Aorta (tissue), 5 donors: ENCODE measurements at regions not wholly inside any gene's neighbourhood (a gene's known extent, or its start where the extent isn't known, plus 50 kb on each side); places are given as distances from the start of the nearest gene placed in this dataset.

Source experiments
- ATAC-seq: fragments of 200-7000 bp; cut with Tn5 transposase; one replicate; pipeline ENCODE4 v1.9.1; 2022; ENCODE audit warnings: moderate library complexity; ENCODE audit not compliant: low FRiP score
- DNase-seq, 2 donors: peaks; one replicate each; pipeline ENCODE4 v3.0.0-alpha.2; 2020
- H3K27ac ChIP-seq, 2 donors: one replicate each; pipeline ENCODE4 v1.5.1; 2013; ENCODE audit warnings: low read length in 2 of 2, mild to moderate bottlenecking in 2 of 2, moderate library complexity in 2 of 2, control low read depth in 1 of 2, inconsistent platforms in 1 of 2, low read depth in 1 of 2
- H3K27me3 ChIP-seq, 2 donors: one replicate each; pipeline ENCODE4 v1.6.1; 2013; ENCODE audit warnings: control low read depth in 1 of 2, low read length in 1 of 2, mild to moderate bottlenecking in 1 of 2, moderate library complexity in 1 of 2; ENCODE audit not compliant: insufficient read depth in 2 of 2, control insufficient read depth in 1 of 2
- H3K36me3 ChIP-seq, 2 donors: one replicate each; pipeline ENCODE4 v1.6.1; 2013; ENCODE audit warnings: control low read depth in 1 of 2, low read length in 1 of 2, mild to moderate bottlenecking in 1 of 2; ENCODE audit not compliant: insufficient read depth in 2 of 2, control insufficient read depth in 1 of 2
- H3K4me1 ChIP-seq, 2 donors: one replicate each; pipeline ENCODE4 v1.6.1; 2013; ENCODE audit warnings: low read length in 2 of 2, control low read depth in 1 of 2, mild to moderate bottlenecking in 1 of 2, moderate library complexity in 1 of 2; ENCODE audit not compliant: insufficient read depth in 2 of 2, control insufficient read depth in 1 of 2
- H3K4me3 ChIP-seq, 2 donors: one replicate each; pipeline ENCODE4 v1.5.1; 2013; ENCODE audit warnings: low read length in 2 of 2, control low read depth in 1 of 2, mild to moderate bottlenecking in 1 of 2
- H3K9me3 ChIP-seq: one replicate; pipeline ENCODE4 v1.6.1; 2013; ENCODE audit warnings: mild to moderate bottlenecking, low read length; ENCODE audit not compliant: control insufficient read depth
- WGBS, 2 donors: extraction: QIAGEN DNeasy Blood & Tissue Kit; methylation state at CpG; one replicate each; pipeline ENCODE4 v1.1.7; 2013; 5-methylcytosine and 5-hydroxymethylcytosine counted together
- intact Hi-C, 2 donors: fragments of 100-400 bp; cut with DNase I; formaldehyde crosslinking; loops; one replicate each; pipeline versions ENCODE4 v1.14.2 to v1.15.0; 2022
- donor health status: healthy with polysubstance abuse.
- donor health status: Bipolar disorder and iron deficiency.
- donor health status: DM: no; HTN: no; CAD: no.
- donor health status: DM: no; HTN: no; CAD: no.
- donor health status: DM: yes; HTN: yes; CAD: no.

GRCh38 chr2:82823892-82824291 lies 1635.2 kb downstream of the SUCLG1 start:
- Histone ChIP-seq H3K4me3 (no peak overlapping the region), H3K27ac (no peak overlapping the region), H3K9me3 (no peaks in the 10 kb centered on the region), H3K4me1 (no peaks in the 10 kb centered on the region), H3K27me3 (no peaks in the 10 kb centered on the region), H3K36me3 (no peaks in the 10 kb centered on the region)
- no peak for DNase-seq
- intact Hi-C loops: no loop called here
- no peak for ATAC-seq
- WGBS, 2 donors: 67 to 78% methylated on average over 1 of the region's 1 CpG

GRCh38 chr2:82819951-82820350 lies 1639.1 kb downstream of the SUCLG1 start:
- ATAC-seq (no peak), DNase-seq (no peak)
- WGBS, 2 donors: 87 to 92% methylated on average over 10 of the region's 10 CpGs
- Histone ChIP-seq H3K4me1 (no peaks in the 10 kb centered on the region), H3K27ac (no peak overlapping the region), H3K9me3 (no peaks in the 10 kb centered on the region), H3K27me3 (no peaks in the 10 kb centered on the region), H3K4me3 (no peak overlapping the region), H3K36me3 (no peaks in the 10 kb centered on the region)
- intact Hi-C loops: no loop called here

- WGBS, 2 donors: 73 to 81% methylated on average over 1 of the region's 1 CpG
- H3K4me1 ChIP-seq: no peaks in the 10 kb centered on the region
- intact Hi-C loops: no loop called here
- no peak overlapping the region for H3K27ac ChIP-seq
- no peaks in the 10 kb centered on the region for H3K36me3 ChIP-seq
- no peak for ATAC-seq
- H3K27me3 ChIP-seq: no peaks in the 10 kb centered on the region
- no peak overlapping the region for H3K4me3 ChIP-seq
- no peaks in the 10 kb centered on the region for H3K9me3 ChIP-seq
- no peak for DNase-seq
Measured at GRCh38 chr2:82814146-82814545, 1644.9 kb downstream of the SUCLG1 start.

DNA sequence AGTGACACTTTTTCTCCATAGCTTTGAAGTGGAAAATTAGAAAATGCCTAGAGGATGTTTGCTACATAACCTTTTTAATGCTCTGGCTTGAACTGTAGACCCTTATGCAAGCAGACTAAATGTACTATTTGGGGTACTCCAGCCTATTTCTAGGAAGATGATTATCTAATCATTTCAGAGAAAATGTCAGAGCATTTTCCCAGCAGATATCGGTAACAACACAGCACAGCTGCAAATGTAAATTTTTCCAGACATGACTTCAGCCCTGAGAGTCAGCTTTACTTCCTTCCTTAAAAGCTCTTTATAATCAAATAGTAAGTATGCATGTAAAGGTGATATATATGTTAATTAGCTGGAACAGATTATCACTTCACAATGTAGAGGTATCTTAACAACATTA lies 1647.1 kb downstream of the SUCLG1 start:
- no peaks in the 10 kb centered on the region for H3K36me3 ChIP-seq
- intact Hi-C loops: no loop called here

GRCh38 chr2:82803307-82803706 lies 1655.8 kb downstream of the SUCLG1 start:
- H3K36me3 ChIP-seq: no peaks in the 10 kb centered on the region
- H3K4me3 ChIP-seq: no peak overlapping the region
- peaks cover 2% of the 10 kb centered on the region for H3K9me3 ChIP-seq
- ATAC-seq: no peak
- H3K27ac ChIP-seq: no peak overlapping the region
- no peaks in the 10 kb centered on the region for H3K4me1 ChIP-seq
- peaks cover 0 to 2% of the 10 kb centered on the region in 2 donors for H3K27me3 ChIP-seq
- 93 to 100% methylated on average over 2 of the region's 2 CpGs for WGBS, 2 donors
- peak in 1 of 2 donors; percentile 34 for DNase-seq
- intact Hi-C loops: no loop called here

More for the DNA sequence above, 1647.1 kb downstream of the SUCLG1 start:
- DNase-seq: no peak
- H3K27me3 ChIP-seq: no peaks in the 10 kb centered on the region
- no peak overlapping the region for H3K4me3 ChIP-seq
- no peak overlapping the region for H3K27ac ChIP-seq
- 11 to 15% methylated on average over 1 of the region's 1 CpG for WGBS, 2 donors
- H3K9me3 ChIP-seq: no peaks in the 10 kb centered on the region
- no peaks in the 10 kb centered on the region for H3K4me1 ChIP-seq
- ATAC-seq: no peak

DNA sequence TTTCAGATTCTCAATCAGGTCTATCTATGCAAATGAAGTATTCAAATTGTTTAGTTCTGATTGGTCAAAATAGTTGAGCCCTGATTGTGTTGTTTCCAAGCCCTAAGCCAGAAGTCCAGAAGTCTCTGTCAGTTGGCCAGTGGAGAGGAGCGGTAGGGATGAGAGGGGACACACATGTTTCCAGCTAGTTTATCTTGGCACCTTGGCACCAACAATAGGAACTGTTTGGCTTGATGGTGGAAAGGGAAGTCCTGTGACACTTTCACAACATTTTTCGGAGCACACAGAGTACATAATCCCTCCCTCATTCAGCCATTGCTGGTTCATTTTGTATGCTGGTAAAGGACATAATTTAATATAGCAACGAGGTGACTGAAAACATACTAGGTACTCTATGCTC lies 1661.6 kb downstream of the SUCLG1 start:
- Histone ChIP-seq H3K4me3 (no peak overlapping the region), H3K9me3 (peaks cover 2% of the 10 kb centered on the region), H3K27ac (no peak overlapping the region), H3K36me3 (no peaks in the 10 kb centered on the region), H3K4me1 (no peaks in the 10 kb centered on the region), H3K27me3 (peaks cover 0 to 2% of the 10 kb centered on the region in 2 donors)
- intact Hi-C loops: no loop called here
- WGBS, 2 donors: 74 to 76% methylated on average over 3 of the region's 3 CpGs
- ATAC-seq: no peak
- no peak for DNase-seq

DNA sequence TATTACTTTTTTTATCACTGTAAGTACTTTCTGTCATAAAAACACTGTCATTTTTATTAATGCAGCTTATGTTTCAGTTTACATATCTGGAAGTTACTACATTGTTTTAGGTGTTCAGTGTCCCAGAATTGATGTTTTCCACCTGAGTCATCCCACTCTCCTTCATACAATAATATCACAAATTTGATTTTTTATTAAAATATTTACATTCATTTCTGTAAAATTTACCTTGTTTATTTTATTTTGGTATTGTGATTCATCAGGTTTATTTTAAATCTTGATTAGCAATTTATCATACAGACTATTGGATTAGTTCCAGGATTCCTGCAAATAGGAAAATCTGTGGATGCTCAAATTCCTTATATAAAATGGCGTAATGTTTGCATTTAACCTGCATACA lies 1662.9 kb downstream of the SUCLG1 start:
- DNase-seq (no peak), ATAC-seq (no peak)
- Histone ChIP-seq H3K27me3 (peaks cover 0 to 2% of the 10 kb centered on the region in 2 donors), H3K9me3 (peaks cover 2% of the 10 kb centered on the region), H3K36me3 (no peaks in the 10 kb centered on the region), H3K4me3 (no peak overlapping the region), H3K27ac (no peak overlapping the region), H3K4me1 (no peaks in the 10 kb centered on the region)
- intact Hi-C loops: no loop called here
- WGBS, 2 donors: 86 to 89% methylated on average over 1 of the region's 1 CpG

GRCh38 chr2:82795446-82795845 lies 1663.6 kb downstream of the SUCLG1 start:
- Histone ChIP-seq H3K4me1 (no peaks in the 10 kb centered on the region), H3K9me3 (peaks cover 2% of the 10 kb centered on the region)
- DNase-seq: no peak

GRCh38 chr2:82793711-82794435 lies 1665.2 kb downstream of the SUCLG1 start:
- H3K36me3 ChIP-seq: no peaks in the 10 kb centered on the region
- 86 to 92% methylated on average over 3 of the region's 3 CpGs for WGBS, 2 donors
- H3K27me3 ChIP-seq: no peaks in the 10 kb centered on the region
- DNase-seq (no peak), ATAC-seq (no peak)
- H3K4me1 ChIP-seq: no peaks in the 10 kb centered on the region
- no peak overlapping the region for H3K27ac ChIP-seq
- intact Hi-C loops: no loop called here
- no peak overlapping the region for H3K4me3 ChIP-seq
- H3K9me3 ChIP-seq: peaks cover 2% of the 10 kb centered on the region

More at GRCh38 chr2:82795446-82795845, 1663.6 kb downstream of the SUCLG1 start:
- Histone ChIP-seq H3K27me3 (peaks cover 0 to 2% of the 10 kb centered on the region in 2 donors), H3K4me3 (no peak overlapping the region), H3K27ac (no peak overlapping the region), H3K36me3 (no peaks in the 10 kb centered on the region)
- intact Hi-C loops: no loop called here
- ATAC-seq: no peak
- WGBS, 2 donors: 35 to 37% methylated on average over 3 of the region's 3 CpGs
